GM21447 (cell line): ENCODE measurements at regions not wholly inside any gene's neighbourhood (a gene's known extent, or its start where the extent isn't known, plus 50 kb on each side); places are given as distances from the start of the nearest gene placed in this dataset.
"Not testable (repeated sequence)": the region's sequence is repeated elsewhere in the genome, so short reads cannot be mapped to it uniquely, and the experiment has no call there.

Experiments
- ATAC-seq: cut with Tn5 transposase; IDR thresholded peaks from one replicate; pipeline ENCODE4 v1.9.1; 2021; ENCODE audit not compliant: unreplicated experiment

DNA sequence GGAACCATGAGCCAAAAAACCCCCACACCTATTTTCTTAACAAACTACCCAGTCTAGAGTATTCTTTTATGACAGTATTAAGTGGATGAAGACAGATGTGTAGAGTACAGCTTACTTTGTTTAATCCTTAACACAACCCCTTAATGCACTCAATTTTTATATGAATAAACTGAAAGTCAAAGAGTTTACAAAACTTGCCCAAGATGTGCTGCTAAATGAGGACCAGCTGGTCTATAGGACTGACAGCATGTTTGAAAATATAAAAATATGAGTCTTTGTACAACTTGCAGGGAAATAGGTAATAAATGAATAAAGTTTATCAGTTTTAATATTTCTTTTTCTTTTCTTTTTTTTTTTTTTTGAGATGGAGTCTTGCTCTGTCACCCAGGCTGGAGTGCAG lies 102.3 kb downstream of the ZFY start:
- no peak for ATAC-seq

DNA sequence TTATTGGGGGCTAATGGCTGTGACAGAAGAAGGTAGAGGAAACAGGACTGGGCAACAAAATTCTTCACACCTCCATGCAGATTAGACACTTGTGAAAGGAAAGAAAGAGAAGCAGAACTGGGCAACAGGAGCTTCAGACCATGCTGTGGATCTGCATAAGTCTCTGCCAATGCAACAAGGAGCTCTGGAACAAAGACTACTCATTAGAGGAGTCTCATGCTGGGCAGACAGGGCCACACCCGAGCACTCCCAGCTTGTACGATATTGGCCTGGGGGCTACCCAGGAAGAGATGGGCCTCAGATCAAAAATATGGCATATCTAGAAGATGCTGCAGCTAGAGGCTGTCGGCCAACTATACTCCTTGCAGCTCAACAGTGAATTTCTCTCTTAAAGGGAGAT lies 105.2 kb downstream of the ZFY start:
- ATAC-seq: no peak

DNA sequence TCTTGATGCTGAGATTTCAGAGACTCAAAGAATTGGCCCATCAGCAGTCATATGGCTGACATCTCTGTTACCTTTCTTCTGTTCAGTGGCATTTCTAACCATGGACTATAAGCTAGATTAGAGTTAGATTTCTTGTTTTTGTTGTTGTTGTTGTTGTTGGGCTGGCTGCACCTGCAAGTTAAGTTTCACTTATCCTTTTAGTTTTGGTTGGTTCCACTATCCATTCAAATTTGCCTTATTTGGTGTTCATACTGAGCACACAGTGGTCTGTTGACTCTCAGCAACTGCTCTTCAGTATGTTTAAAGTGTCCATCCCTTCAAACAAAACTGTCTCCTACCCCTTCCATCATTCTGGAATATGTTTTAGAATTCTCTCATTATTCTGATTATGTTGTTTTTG lies 106.8 kb downstream of the ZFY start:
- no peak for ATAC-seq

DNA sequence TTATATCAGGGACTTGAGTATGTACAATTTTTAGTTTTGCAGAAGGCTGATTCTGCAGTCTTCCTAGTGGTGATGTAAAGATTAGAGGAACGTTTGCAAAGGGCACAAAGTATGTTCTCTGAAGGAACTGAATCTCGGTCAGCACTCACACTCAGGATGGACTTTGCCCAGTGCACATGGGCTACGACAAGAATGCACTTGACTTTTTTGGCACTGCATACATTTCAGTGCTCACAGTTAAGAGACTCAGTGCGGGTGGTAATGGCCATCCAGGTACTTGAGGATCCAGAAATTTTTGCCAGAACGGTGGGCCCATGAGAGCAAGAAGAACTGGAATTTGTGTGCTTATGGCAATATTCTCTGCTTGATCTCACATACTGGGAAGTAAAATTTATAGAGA lies 107.7 kb downstream of the ZFY start:
- no peak for ATAC-seq

DNA sequence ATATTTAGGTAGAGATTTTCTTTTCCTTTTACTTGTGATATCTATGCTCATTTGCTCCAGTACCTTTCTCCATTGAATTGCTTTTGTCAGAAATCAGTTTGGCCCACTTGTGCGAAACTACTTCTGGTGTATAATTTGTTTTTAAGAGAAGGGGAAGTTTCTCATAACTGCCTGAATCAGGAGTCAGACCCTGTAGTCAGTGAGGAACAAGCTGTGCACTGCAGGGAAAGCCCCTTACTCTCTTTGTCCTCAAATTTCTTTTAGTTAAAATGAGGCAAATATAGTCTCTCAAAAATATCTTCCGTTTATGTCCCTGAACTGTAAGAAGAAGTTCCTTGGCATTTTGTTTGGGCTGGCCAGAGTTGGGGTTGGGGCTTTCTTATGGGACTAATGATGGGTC lies 109.9 kb downstream of the ZFY start:
- ATAC-seq: no peak

DNA sequence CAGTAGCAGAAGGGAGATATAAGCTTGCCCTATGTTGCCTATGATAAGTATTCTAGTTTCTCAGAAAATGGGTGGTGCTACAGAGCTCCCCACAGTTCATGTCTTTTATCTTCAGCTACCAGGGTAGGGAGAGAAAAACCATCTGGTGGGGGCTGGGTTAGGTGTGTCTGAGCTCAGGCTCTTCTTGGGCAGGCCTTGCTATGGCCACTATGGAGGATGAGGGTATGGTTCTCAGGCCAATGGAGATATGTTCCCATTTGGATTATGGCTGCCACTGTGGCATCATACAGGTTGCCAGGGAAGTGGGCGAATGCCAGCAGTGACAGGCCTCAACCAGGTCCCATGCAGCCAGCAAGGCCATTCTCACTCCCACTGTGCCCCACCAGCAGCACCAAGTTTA lies 120.3 kb downstream of the ZFY start:
- not testable (repeated sequence) for ATAC-seq

DNA sequence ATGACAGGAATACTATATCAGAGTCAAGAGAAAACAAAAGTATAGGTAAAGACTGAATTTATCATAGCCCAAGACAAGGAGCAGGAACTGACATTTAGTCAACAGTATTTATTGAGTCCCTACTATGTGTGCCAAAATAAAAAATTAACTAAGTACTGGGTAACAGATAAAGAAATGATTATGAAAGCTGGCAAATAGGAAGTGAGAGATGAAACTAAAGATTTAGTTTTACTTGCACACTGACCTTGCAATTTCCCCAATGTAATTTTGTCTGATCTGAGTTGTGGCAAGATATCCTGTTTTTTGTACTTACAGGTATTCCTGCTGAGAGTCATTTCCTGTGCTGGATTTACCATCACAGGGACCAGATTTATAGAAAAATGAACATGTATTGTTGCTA lies 123.2 kb downstream of the ZFY start:
- ATAC-seq: peak; percentile 70

DNA sequence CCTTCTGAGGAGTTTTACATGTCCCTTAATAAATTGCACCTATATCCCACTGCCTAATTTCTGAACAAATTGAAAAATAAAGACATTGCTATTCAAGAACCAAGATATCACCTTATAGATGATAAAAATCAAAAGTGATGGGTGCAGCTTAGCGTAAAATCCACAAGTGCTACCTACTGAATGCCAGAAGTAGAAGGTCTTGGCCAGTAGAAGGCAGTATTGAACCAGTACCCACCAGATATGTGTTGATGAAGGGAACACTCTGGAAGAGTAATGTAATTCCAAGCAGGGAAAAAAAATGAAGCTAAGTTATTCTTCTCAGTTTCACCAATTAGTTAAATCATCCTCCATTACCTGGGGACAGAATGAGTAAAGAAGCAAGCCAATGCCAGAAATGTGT lies 125.5 kb downstream of the ZFY start:
- ATAC-seq: not testable (repeated sequence)

DNA sequence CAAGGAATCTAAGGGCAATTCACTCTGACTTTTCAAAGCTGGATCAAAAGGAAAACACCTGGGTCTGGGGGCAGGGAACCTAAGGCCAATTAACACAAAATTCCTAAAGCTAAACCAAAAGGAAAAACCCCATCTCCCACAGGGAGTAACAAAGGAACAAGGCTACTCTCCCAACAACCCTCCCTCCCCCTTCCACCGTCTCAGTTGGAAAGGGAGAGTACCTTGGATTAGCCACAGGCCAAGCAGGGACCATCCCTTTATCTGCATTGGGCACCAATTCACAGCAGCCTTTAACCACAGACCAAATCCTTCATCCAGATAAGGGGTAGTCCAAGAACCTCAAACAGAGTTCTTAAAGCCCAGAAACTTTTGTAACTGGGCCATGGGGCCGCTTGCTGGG lies 153.0 kb downstream of the ZFY start:
- ATAC-seq: not testable (repeated sequence)

DNA sequence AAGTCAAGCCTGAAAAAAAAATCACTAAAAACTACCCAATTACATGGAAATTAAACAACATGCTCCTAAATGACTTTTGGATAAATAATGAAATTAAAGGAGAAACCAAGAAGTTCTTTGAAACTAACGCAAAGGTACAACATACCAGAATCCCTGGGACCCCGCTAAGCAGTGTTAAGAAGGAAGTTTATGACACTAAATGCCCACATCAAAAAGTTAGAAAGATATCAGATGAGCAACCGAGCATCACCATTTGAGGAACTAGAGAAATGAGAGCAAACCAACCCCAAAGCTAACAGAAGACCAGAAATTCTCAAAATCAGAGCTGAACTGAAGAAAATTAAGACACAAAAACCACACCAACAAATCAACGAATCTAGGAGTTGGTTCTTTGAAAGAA lies 173.5 kb downstream of the ZFY start:
- ATAC-seq: not testable (repeated sequence)

DNA sequence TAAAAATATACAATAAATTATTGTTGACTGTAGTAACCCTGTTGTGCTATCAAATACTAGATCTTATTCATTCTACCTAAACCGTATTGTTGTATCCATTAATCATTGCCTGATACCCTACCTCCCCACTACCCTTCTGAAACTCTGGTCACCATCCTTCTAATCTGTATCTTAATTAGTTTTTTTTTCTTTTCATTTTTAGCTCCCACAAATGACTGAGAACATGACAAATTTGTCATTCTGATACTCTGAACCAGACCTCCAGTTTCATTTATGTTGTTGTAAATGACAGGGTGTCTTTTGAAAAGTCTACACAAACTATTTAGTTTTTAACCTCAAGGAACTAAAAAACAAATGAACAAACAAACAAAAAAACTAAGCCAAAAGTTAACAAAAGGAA lies 185.1 kb downstream of the ZFY start:
- peak; percentile 84 for ATAC-seq

DNA sequence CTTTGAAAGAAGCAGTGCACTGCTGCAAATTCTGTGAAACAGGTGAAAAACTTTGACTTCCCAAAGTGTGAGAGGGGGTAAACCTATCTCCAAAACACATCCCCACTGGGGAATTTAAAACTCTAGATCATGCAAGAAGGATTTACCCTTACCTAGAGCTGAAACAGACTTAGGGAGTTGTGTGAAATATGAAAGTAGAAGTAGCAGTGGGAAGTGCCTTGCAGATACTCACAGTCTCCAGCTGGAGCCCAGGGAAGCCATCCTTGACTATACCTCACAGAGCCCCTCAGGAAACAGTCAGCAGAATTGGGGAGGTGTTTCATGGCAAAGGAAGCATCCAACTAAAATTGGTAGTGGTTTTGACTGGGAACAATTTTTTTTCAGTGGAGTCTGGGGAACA lies 185.5 kb downstream of the ZFY start:
- peak; percentile 51 for ATAC-seq

DNA sequence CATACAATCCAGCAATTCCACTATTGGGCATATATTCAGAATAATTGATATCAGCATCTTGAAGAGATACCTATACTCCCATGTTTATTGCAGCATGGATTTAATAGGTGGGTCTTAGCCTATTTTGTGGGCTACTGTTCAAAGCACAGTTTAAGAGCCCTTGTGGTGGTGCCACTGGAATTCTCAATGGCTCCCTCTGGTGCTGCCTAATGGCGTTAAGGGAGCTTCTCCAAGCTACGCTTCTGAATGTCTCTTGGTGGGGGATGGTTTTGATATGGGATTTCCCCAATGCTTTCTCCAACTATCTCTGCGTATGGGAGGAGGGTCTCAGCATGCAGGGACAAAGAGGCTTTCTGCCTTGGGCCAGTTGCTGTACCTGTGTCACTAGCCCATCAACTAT lies 188.3 kb downstream of the ZFY start:
- ATAC-seq: not testable (repeated sequence)

DNA sequence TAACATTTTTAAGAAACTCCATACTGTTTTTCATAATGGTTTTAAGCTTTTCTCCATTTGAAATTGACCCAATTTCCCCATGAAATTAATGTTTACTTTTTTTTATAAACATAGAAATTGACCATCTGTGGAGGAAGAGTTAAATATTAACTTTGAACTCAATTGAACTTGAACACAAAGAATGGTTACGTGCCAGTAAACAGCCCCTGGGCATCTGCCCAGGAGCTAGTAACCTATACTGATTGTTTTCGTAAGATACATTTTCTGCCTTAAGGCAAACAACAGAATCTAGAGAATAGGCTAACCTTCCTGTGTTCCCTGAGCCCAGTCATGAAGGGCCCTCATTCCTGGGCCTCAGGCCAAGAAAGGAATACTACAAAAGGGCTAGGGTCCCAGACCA lies 235.9 kb downstream of the ZFY start:
- not testable (repeated sequence) for ATAC-seq

DNA sequence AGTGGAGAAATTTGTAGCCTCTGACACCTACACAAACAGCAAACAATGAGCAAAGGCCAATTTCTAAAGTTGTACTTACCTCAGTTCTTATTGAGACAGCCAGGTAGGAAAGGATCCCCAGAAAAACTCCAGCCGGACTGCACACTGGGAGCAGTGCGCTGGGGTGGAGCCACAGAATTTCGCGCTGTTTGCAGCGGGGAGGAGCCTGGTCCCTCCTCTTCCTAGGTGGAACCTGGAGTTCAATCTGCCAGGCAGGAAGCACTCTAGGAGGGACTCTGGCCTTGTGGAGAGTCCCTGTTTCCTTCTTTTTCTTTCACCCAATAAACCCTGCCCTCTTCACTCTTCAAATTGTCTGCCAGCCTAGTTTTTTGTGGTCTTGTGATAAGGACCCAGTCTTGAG lies 259.9 kb downstream of the ZFY start:
- ATAC-seq: not testable (repeated sequence)

DNA sequence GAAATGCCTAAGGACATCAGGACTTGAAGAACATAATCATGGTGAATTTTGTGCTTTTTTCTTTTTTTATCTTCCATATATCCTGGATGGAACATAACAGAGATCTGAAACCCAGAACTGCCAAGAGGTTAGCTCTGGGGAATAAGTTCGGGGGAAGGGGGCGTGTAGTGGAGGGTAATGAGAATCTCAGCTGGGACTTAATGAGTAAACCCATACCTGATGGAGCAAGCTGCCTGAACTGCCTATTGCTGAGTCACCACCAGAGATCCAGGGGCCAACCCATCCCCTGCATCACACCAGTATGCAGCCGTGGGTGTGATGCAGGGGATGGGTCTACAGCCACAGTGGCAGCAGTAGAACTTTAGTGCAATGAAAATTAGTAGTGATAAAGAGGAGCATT lies 267.1 kb downstream of the ZFY start:
- not testable (repeated sequence) for ATAC-seq

DNA sequence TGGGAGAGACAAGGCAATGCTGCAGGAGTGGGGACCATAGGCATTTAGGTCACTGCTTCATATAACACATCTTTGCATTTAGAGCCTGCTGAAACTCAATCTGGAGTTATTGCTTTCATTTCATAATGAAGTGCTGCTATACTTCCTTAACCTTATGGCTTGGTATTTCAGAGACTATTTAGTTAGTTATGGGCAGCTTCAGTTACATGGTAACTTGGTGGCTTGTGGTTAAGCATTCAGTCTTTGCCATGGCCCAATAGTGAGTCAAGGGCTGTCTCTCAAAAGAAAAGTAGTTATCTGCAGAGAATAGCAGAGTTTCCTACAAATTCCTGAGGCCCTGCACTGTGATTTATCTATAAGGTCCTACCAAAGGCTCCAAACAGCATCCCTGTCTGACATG lies 271.6 kb downstream of the ZFY start:
- ATAC-seq: not testable (repeated sequence)

DNA sequence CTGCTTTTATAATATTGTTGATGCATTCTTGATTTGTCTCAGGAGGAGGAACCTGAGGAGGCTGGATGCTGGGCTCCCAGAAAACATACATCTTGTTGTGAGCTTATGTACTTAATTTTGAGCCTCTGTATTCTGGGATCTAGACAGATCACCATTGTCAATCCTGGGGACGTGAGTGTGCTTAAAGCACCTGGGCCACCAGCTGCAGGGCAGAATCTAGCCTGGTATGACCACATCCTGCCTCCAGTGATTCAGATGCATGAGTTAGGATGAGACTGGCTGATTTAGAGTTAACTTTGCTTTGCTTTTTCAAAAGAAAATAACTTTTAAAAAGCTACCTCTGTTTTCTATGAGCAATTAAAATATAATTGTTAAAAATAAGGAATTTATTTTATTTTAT lies 278.0 kb downstream of the ZFY start:
- ATAC-seq: peak; percentile 76

DNA sequence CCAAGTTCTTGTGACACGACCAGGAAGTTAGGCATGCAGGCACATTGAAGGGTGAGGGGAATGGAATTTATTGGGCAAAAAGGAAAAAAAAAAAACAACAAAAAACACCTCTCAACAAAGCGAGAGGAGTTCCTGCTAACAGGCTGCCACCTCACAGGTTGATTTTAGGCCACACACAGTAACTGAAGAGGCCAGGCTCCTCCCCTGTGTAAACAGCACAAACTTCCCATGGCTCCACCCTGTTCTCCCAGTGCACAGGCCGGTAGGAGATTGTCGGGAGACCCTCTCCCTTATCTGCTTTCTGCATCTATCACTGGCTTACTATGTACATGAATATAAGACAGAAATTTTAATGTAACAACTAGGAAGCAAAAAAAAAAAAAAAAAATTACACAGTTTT lies 283.0 kb downstream of the ZFY start:
- not testable (repeated sequence) for ATAC-seq

DNA sequence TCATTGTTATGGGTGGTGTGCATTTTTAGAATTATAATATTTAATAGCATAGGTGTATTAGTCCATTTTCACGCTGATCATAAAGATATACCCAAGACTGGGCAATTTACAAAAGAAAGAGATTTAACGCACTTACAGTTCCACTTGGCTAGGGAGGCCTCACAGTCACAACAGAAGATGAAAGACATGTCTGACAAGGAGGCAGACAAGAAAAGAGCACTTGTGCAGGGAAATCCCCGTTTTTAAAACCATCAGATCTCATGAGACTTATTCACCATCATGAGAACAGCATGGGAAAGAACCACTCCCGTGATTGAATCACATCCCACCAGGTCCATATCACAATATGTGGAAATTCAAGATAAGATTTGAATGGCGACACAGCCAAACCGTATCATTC lies 283.4 kb downstream of the ZFY start:
- not testable (repeated sequence) for ATAC-seq

DNA sequence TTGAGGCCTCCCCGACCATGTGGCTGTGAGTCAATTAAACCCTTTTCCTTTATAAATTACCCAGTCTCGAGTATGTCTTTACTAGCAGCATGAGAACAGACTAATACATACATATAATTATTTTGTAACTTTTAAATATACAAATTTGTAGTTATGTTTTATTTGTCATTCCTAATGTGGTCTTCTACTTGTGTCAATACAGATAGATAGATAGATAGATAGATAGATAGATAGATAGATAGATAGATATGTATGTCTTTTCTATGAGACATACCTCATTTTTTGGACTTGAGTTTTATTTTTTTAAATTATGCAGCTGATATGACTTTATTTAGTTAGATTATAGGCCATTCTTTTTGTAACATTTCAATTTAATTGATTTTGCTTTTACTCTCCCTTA lies 316.0 kb upstream of the TGIF2LY start:
- ATAC-seq: not testable (repeated sequence)

DNA sequence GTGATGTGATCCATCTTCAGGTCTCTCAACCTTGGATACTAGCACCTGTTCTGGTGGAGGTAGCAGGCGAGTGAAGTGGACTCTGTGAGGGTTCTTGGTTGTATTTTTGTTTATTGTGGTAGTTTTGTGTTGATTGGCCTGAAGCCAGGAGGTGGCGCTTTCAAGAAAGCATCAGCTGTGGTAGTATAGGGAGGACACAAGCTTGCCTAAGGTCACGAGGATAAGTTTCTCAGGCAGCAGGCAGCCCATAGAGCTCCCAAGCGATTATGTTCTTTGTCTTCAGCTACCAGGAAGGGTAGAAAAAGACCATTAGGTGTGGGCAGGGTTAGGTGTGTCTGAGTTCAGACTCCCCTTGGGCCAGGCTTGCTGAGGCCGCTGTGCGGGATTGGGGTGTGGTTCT lies 290.8 kb upstream of the TGIF2LY start:
- ATAC-seq: not testable (repeated sequence)

DNA sequence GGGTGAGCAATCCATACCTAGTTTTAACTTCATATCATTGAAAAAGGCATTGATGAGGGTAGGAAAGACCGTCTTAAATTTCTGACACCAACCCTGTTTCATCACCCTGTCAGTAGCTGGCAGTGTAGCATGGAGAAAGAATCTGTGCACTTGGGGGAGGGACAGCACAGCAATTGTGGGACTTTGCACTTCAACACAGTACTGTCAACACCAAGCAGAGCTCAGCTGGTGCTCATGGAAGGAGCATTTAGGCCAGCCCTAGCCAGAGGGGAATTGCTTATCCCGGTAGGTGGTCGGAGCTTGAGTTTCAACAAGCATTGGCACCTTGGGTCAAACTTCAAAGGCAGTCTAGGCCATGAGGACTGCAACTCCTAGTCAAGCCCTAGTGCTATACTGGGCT lies 281.6 kb upstream of the TGIF2LY start:
- ATAC-seq: not testable (repeated sequence)

DNA sequence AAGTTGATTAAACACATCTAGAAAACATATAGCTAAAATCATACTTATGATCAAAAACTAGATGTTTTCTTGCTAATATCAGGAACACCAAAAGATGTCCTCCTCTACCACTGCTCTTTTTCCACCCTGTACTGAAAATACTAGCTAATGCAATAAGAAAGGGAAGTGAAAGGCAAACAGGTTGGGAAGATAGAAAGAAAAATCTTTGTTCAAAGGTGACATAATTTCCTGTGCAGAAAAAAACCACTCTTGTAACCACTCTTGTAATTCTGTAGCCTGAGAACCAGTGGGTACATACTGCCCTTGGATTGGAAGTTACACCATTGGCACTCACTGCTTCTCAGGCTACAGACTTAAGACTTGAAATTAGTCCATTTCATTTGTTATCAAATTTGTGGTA lies 258.9 kb upstream of the TGIF2LY start:
- ATAC-seq: peak; percentile 60
